Fibroblast of lung (primary cell): ENCODE measurements at regions not wholly inside any gene's neighbourhood (a gene's known extent, or its start where the extent isn't known, plus 50 kb on each side); places are given as distances from the start of the nearest gene placed in this dataset.

ENCODE experiments used
- DNase-seq, 2 donors: peaks; one replicate each; pipeline versions ENCODE4 v3.0.0 to v3.0.0-alpha.2; 2010; ENCODE audit warnings: low read depth in 2 of 2
- H2AFZ ChIP-seq: 2 replicates; pipeline ENCODE4 v1.5.1; 2012; ENCODE audit warnings: low read length, control low read depth, inconsistent platforms
- H3K27ac ChIP-seq: 2 replicates; pipeline ENCODE4 v1.5.1; 2011; ENCODE audit warnings: low read length, control low read depth; ENCODE audit not compliant: insufficient read depth
- H3K27me3 ChIP-seq: 2 replicates; pipeline ENCODE4 v1.5.1; 2011; ENCODE audit warnings: mild to moderate bottlenecking, low read length; ENCODE audit not compliant: control insufficient read depth, insufficient read depth
- H3K36me3 ChIP-seq: 2 replicates; pipeline ENCODE4 v1.5.1; 2011; ENCODE audit warnings: low read length; ENCODE audit not compliant: control insufficient read depth, insufficient read depth
- H3K4me1 ChIP-seq: 2 replicates; pipeline ENCODE4 v1.5.1; 2011; ENCODE audit warnings: low read length; ENCODE audit not compliant: control insufficient read depth, insufficient read depth; ENCODE audit errors: extremely low read depth
- H3K4me2 ChIP-seq: 2 replicates; pipeline ENCODE4 v1.5.1; 2011; ENCODE audit warnings: low read length, control low read depth; ENCODE audit not compliant: insufficient read depth; ENCODE audit errors: extremely low read depth
- H3K4me3 ChIP-seq, 4 experiments: fragments of 200-600 bp in 1 of 4; sonication (generic) in 1 of 4; replicated peaks in 1 of 4; 2 replicates each; pipeline ENCODE4 v1.5.1; 2011 to 2016; ENCODE audit warnings: low read length in 4 of 4, low read depth in 3 of 4, mild to moderate bottlenecking in 3 of 4, control low read depth in 2 of 4, inconsistent platforms in 1 of 4, mixed read lengths in 1 of 4; ENCODE audit not compliant: insufficient read depth in 1 of 4; ENCODE audit errors: control extremely low read depth in 1 of 4
- H3K79me2 ChIP-seq: 2 replicates; pipeline ENCODE4 v1.5.1; 2012; ENCODE audit warnings: mild to moderate bottlenecking, low read length, inconsistent platforms; ENCODE audit not compliant: control insufficient read depth, insufficient read depth
- H3K9ac ChIP-seq: 2 replicates; pipeline ENCODE4 v1.5.1; 2011; ENCODE audit warnings: mild to moderate bottlenecking, low read length, control low read depth; ENCODE audit not compliant: insufficient read depth
- H3K9me3 ChIP-seq: 2 replicates; pipeline ENCODE4 v1.5.1; 2012; ENCODE audit warnings: low read depth, low read length; ENCODE audit not compliant: control insufficient read depth, insufficient read depth
- H4K20me1 ChIP-seq: 2 replicates; pipeline ENCODE4 v1.5.1; 2011; ENCODE audit warnings: low read length; ENCODE audit not compliant: control insufficient read depth, insufficient read depth; ENCODE audit errors: extremely low read depth
- CTCF ChIP-seq, 2 donors: IDR thresholded peaks in 1 of 2; conservative IDR thresholded peaks in 1 of 2; 1 replicate in 1 of 2; 2 replicates in 1 of 2; pipeline ENCODE4 v1.5.1; 2011 to 2012; ENCODE audit warnings: low read length in 2 of 2, control low read depth in 1 of 2, inconsistent platforms in 1 of 2, low read depth in 1 of 2, mild to moderate bottlenecking in 1 of 2
- EZH2 ChIP-seq: IDR thresholded peaks from 2 replicates; pipeline ENCODE4 v1.5.1; 2012; ENCODE audit warnings: low read length, control low read depth, mild to moderate bottlenecking; ENCODE audit errors: missing control alignments

- Histone ChIP-seq H3K9ac (no peak overlapping the region), H3K36me3 (no peaks in the 10 kb centered on the region), H3K4me3 (no peak overlapping the region), H3K27ac (peak overlapping the region; percentile 42), H3K27me3 (no peaks in the 10 kb centered on the region), H3K9me3 (no peaks in the 10 kb centered on the region), H2AFZ (no peak overlapping the region), H3K79me2 (no peaks in the 10 kb centered on the region), H4K20me1 (no peaks in the 10 kb centered on the region), H3K4me1 (peaks cover 15% of the 10 kb centered on the region), H3K4me2 (no peak overlapping the region)
- no peak for TF ChIP-seq CTCF (conservative IDR thresholded peaks at IDR 0.05 in 1 of 2, IDR thresholded peaks at IDR 0.05 in 1 of 2; ENCODE audit: low read depth in 1 of 2, low read length in 2 of 2)
- TF ChIP-seq EZH2: no peak
- peak; percentile 82 to 99 for DNase-seq
These were observed 71.3 kb upstream of the FNDC3B start for GRCh38 chr3:171967932-171968678.

GRCh38 chr3:171970301-171970788 lies 69.0 kb upstream of the FNDC3B start:
- Histone ChIP-seq H4K20me1 (no peaks in the 10 kb centered on the region), H3K4me1 (peaks cover 16% of the 10 kb centered on the region), H2AFZ (no peak overlapping the region), H3K79me2 (no peaks in the 10 kb centered on the region), H3K9ac (no peak overlapping the region), H3K4me2 (no peak overlapping the region), H3K27ac (no peak overlapping the region), H3K36me3 (no peaks in the 10 kb centered on the region), H3K9me3 (no peaks in the 10 kb centered on the region), H3K27me3 (no peaks in the 10 kb centered on the region), H3K4me3 (no peak overlapping the region)
- DNase-seq: peak in 1 of 2 donors; percentile 66
- TF ChIP-seq CTCF (conservative IDR thresholded peaks at IDR 0.05 in 1 of 2, IDR thresholded peaks at IDR 0.05 in 1 of 2; ENCODE audit: low read depth in 1 of 2, low read length in 2 of 2): no peak
- no peak for TF ChIP-seq EZH2

- peak; percentile 39 to 58 for DNase-seq
- H3K4me1 ChIP-seq: peaks cover 18% of the 10 kb centered on the region
- no peak for TF ChIP-seq EZH2
These were observed 67.4 kb upstream of the FNDC3B start for GRCh38 chr3:171971919-171972514.

More at GRCh38 chr3:171971919-171972514, 67.4 kb upstream of the FNDC3B start:
- Histone ChIP-seq H2AFZ (no peak overlapping the region), H3K4me2 (no peak overlapping the region), H4K20me1 (no peaks in the 10 kb centered on the region), H3K27ac (no peak overlapping the region), H3K27me3 (no peaks in the 10 kb centered on the region), H3K36me3 (no peaks in the 10 kb centered on the region), H3K4me3 (no peak overlapping the region), H3K79me2 (no peaks in the 10 kb centered on the region), H3K9ac (no peak overlapping the region), H3K9me3 (no peaks in the 10 kb centered on the region)
